Body of pancreas (tissue), 4 donors: ENCODE measurements at regions not wholly inside any gene's neighbourhood (a gene's known extent, or its start where the extent isn't known, plus 50 kb on each side); places are given as distances from the start of the nearest gene placed in this dataset.

ENCODE experiments used
- POLR2A ChIP-seq, 3 donors: fragments of 450-650 bp; IDR thresholded peaks; one replicate each; pipeline ENCODE4 v1.6.1; 2016; ENCODE audit warnings: antibody characterized with exemption in 3 of 3, mild to moderate bottlenecking in 2 of 3
- TF ChIP-seq, protein P1 (sequence below), 7 experiments: fragments of 450-650 bp in 4 of 7; fragments of 200-600 bp in 3 of 7; sonication (generic) in 3 of 7; IDR thresholded peaks; one replicate each; pipeline ENCODE4 v1.5.1; 2016 to 2019; ENCODE audit warnings: antibody characterized with exemption in 7 of 7

DNA sequence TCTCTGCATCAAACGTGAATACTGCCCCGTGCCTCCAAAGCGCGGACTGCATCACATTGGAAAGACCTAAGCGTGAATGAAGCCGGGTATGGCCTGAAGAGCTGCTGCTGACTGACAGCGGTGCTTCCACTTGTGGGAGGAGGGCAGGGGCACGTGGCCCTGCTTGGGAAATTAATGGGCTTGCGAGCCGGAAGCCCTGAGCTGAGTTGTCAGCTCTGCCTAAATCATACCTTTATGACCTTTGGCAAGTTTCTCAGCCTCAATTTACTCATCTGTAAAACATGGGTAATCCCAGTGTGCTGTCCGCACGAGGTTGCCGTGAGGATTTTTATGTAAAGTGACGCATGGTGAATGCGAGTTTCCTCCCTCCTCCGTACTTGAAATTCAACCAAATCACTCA, 67.0 kb upstream of the FOXQ1 start:
- TF ChIP-seq, protein P1, sequence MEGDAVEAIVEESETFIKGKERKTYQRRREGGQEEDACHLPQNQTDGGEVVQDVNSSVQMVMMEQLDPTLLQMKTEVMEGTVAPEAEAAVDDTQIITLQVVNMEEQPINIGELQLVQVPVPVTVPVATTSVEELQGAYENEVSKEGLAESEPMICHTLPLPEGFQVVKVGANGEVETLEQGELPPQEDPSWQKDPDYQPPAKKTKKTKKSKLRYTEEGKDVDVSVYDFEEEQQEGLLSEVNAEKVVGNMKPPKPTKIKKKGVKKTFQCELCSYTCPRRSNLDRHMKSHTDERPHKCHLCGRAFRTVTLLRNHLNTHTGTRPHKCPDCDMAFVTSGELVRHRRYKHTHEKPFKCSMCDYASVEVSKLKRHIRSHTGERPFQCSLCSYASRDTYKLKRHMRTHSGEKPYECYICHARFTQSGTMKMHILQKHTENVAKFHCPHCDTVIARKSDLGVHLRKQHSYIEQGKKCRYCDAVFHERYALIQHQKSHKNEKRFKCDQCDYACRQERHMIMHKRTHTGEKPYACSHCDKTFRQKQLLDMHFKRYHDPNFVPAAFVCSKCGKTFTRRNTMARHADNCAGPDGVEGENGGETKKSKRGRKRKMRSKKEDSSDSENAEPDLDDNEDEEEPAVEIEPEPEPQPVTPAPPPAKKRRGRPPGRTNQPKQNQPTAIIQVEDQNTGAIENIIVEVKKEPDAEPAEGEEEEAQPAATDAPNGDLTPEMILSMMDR (IDR thresholded peaks at IDR 0.05): no peak
- TF ChIP-seq POLR2A (IDR thresholded peaks at IDR 0.05): no peak
